ENCODE measurements at regions not wholly inside any gene's neighbourhood (a gene's known extent, or its start where the extent isn't known, plus 50 kb on each side); places are given as distances from the start of the nearest gene placed in this dataset.

DNA sequence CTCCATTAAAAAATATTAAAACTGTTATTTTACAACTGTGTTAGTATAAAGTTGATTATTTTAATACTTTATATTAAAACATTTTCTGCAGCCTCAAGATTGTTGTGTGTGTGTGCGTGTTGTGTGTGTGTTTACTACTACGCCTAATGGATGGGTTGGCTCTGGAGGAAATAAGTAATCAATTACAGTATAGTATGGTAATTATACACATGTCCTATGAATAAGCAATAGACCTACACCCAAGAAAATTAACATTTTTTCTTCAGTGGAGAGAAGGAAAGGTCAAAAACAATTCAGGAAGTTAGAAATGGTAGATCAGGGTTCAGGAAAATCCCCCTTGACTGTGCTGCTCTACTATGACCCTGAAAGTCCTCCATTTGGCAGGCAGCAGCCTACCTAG, 65.7 kb upstream of the DYRK2 start:
- DNase-seq (ENCODE audit: low read depth in 2 of 2) = no peak

GRCh38 chr12:67586951-67587350, 61.6 kb upstream of the DYRK2 start:
- no peak for DNase-seq (ENCODE audit: low read depth in 2 of 2)

DNA sequence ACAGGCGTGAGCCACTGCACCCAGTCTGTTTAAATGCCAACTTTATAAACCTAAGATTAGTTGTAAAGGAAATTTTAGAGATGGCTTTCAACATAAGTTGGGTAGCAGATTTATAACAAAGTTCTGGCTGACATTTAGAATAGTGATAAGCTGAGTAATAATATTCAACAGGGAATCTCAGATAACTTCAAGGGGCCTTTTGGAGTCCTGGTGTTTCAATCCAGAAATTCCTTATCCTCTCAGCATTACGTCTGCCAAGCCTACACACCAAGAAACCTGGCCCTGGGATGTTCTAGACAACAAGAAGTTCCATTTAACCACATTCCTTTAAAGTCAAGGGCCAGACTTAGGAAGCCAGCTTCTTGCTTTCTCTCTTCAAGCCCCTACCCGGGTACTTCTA, 59.5 kb upstream of the DYRK2 start:
- DNase-seq (ENCODE audit: low read depth in 2 of 2) = no peak

DNA sequence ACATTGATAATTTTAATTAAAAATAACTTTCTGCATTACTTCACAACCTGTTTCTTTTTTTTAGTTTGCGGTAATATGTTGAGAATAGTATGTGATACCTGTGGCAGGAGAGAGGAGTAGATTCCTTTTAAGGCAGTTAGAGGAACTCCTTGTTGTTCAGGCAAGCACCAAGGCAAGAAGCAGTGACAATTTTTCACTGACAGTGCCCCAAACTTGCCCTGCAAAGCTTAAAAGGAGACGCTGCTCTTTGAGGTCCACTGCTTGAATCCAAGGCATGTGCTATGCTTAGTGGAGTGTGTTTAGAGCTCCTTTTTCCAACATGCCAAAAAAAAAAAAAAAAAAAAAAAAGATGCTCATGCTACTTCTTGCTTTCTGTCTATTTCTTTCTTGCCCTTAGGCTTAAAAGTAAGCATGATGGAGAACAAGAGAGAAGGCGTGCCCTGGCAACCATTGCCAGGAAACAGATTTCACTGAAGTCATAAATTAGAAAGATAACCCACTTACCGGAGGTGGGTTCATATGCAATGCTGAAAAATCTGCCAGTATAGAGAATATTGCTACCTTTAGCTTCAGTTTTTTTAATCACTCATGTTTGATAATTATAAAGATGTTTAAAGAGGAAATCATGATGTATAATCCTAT, 58.3 kb upstream of the DYRK2 start:
- no peak for DNase-seq (ENCODE audit: low read depth in 2 of 2)

- DNase-seq (ENCODE audit: low read depth in 2 of 2) = no peak
Measured at GRCh38 chr12:67592228-67593011, 56.1 kb upstream of the DYRK2 start.

GRCh38 chr12:67593041-67593440, 55.5 kb upstream of the DYRK2 start:
- no peak for DNase-seq (ENCODE audit: low read depth in 2 of 2)

- DNase-seq (ENCODE audit: low read depth in 2 of 2) = no peak
Measured at GRCh38 chr12:67593461-67594330, 54.8 kb upstream of the DYRK2 start.

- no peak for DNase-seq (ENCODE audit: low read depth in 2 of 2)
Measured at GRCh38 chr12:67594888-67595287, 53.7 kb upstream of the DYRK2 start.

DNA sequence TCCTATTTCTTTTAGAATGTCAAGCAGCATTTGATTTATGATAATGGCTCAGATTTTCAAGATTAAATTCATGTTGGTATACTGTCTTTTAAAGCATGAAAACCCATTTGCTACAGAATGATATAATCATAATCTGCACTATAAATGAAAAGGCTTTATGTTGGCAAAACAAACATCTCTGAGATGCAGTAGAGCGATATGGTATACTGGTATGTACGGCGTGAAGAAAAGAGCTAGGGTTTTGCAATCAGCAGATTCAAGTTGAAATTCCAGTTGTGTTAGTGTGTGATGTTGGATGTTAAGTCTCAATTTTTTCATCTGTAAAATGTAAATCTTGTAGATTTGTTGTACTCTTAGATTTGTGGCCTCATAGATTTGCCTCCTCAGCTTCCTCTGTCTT, 53.2 kb upstream of the DYRK2 start:
- DNase-seq (ENCODE audit: low read depth in 2 of 2) = no peak

DNA sequence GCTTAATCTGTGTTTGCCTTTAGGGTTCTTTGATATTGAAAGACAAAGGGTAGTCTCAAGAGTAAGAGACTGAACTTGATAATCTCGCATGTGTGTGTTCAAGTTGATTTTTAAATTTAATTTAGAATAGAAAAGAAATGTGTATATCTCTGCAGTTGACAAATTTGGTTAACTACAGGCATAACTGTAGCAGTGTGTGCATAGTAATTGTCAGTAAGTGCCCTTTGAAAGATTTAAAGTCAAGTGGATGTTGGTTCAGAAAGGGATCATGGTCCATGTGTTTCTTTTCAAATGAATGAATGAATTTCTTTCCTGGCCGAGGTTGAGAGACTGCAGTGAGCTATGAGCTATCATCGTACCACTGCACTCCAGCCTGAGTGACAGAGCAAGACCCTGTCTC, 49.9 kb upstream of the DYRK2 start:
- DNase-seq (ENCODE audit: low read depth in 2 of 2) = no peak

Measured in stimulated activated CD8-positive, alpha-beta memory T cell treated with anti-CD3 and anti-CD28 coated beads, Interleukin-15, amount 100 ng/mL, for 48 hours (primary cell).